Ascending aorta (tissue), 2 donors: ENCODE measurements at regions not wholly inside any gene's neighbourhood (a gene's known extent, or its start where the extent isn't known, plus 50 kb on each side); places are given as distances from the start of the nearest gene placed in this dataset.

Experiments used
- DNase-seq, 2 donors: peaks; one replicate each; pipeline ENCODE4 v3.0.0-alpha.2; 2019; ENCODE audit warnings: low spot score in 2 of 2
- H3K27ac ChIP-seq, 2 donors: fragments of 200-600 bp; sonication (generic); one replicate each; pipeline ENCODE4 v1.5.1; 2016 to 2017; ENCODE audit warnings: mild to moderate bottlenecking in 1 of 2
- H3K27me3 ChIP-seq: fragments of 200-600 bp; sonication (generic); one replicate; pipeline ENCODE4 v1.5.1; 2017
- H3K36me3 ChIP-seq, 2 donors: fragments of 200-600 bp; sonication (generic); one replicate each; pipeline ENCODE4 v1.5.1; 2016
- H3K4me1 ChIP-seq, 2 donors: fragments of 200-600 bp; sonication (generic); one replicate each; pipeline ENCODE4 v1.5.1; 2016 to 2017; ENCODE audit warnings: mild to moderate bottlenecking in 1 of 2
- H3K4me3 ChIP-seq, 2 donors: fragments of 200-600 bp; sonication (generic); one replicate each; pipeline ENCODE4 v1.5.1; 2016 to 2017; ENCODE audit warnings: mild to moderate bottlenecking in 1 of 2
- H3K9me3 ChIP-seq, 2 donors: fragments of 200-600 bp; sonication (generic); one replicate each; pipeline ENCODE4 v1.5.1; 2016
- intact Hi-C: fragments of 100-400 bp; cut with DNase I; formaldehyde crosslinking; loops from one replicate; pipeline ENCODE4 v1.15.1; 2023
- TF ChIP-seq, protein P1 (sequence below), 3 experiments: fragments of 200-600 bp in 2 of 3; fragments of 450-650 bp in 1 of 3; sonication (generic) in 2 of 3; IDR thresholded peaks; one replicate each; pipeline ENCODE4 v1.5.1; 2016 to 2019; ENCODE audit warnings: antibody characterized with exemption in 3 of 3, mild to moderate bottlenecking in 1 of 3, moderate library complexity in 1 of 3

DNA sequence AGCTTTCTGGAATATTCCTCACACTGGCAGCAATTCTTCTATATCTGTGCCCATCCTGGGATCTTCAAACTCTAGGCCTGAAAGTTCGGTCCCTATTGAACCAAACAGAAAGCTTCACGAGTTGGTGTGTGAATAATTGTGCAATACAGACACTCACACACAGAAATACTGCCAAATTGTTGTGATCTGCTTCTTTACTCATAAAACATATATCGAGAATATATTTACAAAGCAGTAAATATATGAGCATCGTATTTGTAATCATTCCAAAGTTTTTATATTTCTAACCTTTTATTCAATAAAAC lies 56.6 kb upstream of the BEX4 start:
- no peaks in the 10 kb centered on the region for H3K36me3 ChIP-seq
- TF ChIP-seq, protein P1, sequence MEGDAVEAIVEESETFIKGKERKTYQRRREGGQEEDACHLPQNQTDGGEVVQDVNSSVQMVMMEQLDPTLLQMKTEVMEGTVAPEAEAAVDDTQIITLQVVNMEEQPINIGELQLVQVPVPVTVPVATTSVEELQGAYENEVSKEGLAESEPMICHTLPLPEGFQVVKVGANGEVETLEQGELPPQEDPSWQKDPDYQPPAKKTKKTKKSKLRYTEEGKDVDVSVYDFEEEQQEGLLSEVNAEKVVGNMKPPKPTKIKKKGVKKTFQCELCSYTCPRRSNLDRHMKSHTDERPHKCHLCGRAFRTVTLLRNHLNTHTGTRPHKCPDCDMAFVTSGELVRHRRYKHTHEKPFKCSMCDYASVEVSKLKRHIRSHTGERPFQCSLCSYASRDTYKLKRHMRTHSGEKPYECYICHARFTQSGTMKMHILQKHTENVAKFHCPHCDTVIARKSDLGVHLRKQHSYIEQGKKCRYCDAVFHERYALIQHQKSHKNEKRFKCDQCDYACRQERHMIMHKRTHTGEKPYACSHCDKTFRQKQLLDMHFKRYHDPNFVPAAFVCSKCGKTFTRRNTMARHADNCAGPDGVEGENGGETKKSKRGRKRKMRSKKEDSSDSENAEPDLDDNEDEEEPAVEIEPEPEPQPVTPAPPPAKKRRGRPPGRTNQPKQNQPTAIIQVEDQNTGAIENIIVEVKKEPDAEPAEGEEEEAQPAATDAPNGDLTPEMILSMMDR (IDR thresholded peaks at IDR 0.05): no peak
- intact Hi-C loops: loop anchor here (5.0 to 10.0 kb wide), 2 partner anchors 206 to 1003 kb away; partner anchors contain the start of gene BEX5
- no peaks in the 10 kb centered on the region for H3K9me3 ChIP-seq
- H3K4me3 ChIP-seq: no peak overlapping the region
- H3K4me1 ChIP-seq: no peaks in the 10 kb centered on the region
- H3K27me3 ChIP-seq: no peaks in the 10 kb centered on the region
- no peak for DNase-seq
- H3K27ac ChIP-seq: no peak overlapping the region

GRCh38 chrX:103157496-103158316 lies 57.2 kb upstream of the BEX4 start:
- no peak for DNase-seq
- no peak overlapping the region for H3K27ac ChIP-seq
- no peaks in the 10 kb centered on the region for H3K4me1 ChIP-seq
- intact Hi-C loops: loop anchor here (5.0 to 10.0 kb wide), 2 partner anchors 205 to 1003 kb away; partner anchors contain the start of gene BEX5
- H3K9me3 ChIP-seq: no peaks in the 10 kb centered on the region
- no peaks in the 10 kb centered on the region for H3K36me3 ChIP-seq
- H3K27me3 ChIP-seq: no peaks in the 10 kb centered on the region
- TF ChIP-seq, protein P1 (IDR thresholded peaks at IDR 0.05): peak in 2 of 3 experiments; percentile 50 to 69
- H3K4me3 ChIP-seq: no peak overlapping the region

DNA sequence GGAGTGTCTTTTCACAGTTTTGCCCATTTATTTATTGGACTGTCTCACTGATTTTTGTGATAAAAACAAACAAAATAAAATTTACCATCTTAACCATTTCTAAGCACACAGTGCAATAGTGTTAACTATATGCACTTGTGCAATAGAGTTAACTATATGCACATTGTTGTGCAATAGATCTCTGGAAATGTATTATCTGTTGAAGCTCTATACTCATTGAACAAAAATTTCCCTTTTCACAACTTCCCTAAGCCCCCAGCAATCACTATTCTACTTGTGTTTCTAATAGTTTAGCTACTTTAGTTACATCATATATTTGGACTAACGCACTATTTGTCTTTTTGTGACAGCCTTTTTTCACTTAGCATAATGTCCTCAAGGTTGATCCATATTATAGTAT lies 59.7 kb upstream of the BEX4 start:
- Histone ChIP-seq H3K27ac (no peak overlapping the region), H3K4me3 (no peak overlapping the region), H3K27me3 (no peaks in the 10 kb centered on the region), H3K4me1 (peaks cover 0 to 3% of the 10 kb centered on the region in 2 donors), H3K9me3 (no peaks in the 10 kb centered on the region), H3K36me3 (no peaks in the 10 kb centered on the region)
- intact Hi-C loops: loop anchor here (5.0 to 10.0 kb wide), 2 partner anchors 203 to 1000 kb away; partner anchors contain the start of gene BEX5
- DNase-seq: no peak
- TF ChIP-seq, protein P1 (IDR thresholded peaks at IDR 0.05): no peak

GRCh38 chrX:103153661-103154060 lies 60.7 kb upstream of the NXF3 start:
- Histone ChIP-seq H3K4me3 (no peak overlapping the region), H3K36me3 (no peaks in the 10 kb centered on the region), H3K27ac (no peak overlapping the region), H3K27me3 (no peaks in the 10 kb centered on the region), H3K4me1 (peaks cover 0 to 3% of the 10 kb centered on the region in 2 donors), H3K9me3 (no peaks in the 10 kb centered on the region)
- TF ChIP-seq, protein P1 (IDR thresholded peaks at IDR 0.05): no peak
- no peak for DNase-seq
- intact Hi-C loops: loop anchor here (5.0 to 10.0 kb wide), 3 partner anchors 64 to 1221 kb away; partner anchors contain the start of genes BEX4, BEX5 and ZMAT1

GRCh38 chrX:103151799-103152198 lies 58.9 kb upstream of the NXF3 start:
- Histone ChIP-seq H3K4me1 (peaks cover 0 to 3% of the 10 kb centered on the region in 2 donors), H3K9me3 (no peaks in the 10 kb centered on the region), H3K27me3 (no peaks in the 10 kb centered on the region), H3K27ac (no peak overlapping the region), H3K4me3 (no peak overlapping the region), H3K36me3 (no peaks in the 10 kb centered on the region)
- TF ChIP-seq, protein P1 (IDR thresholded peaks at IDR 0.05): no peak
- DNase-seq: no peak
- intact Hi-C loops: loop anchor here (5.0 to 10.0 kb wide), 3 partner anchors 66 to 1219 kb away; partner anchors contain the start of genes BEX4, BEX5 and ZMAT1
